ENCODE measurements at regions not wholly inside any gene's neighbourhood (a gene's known extent, or its start where the extent isn't known, plus 50 kb on each side); places are given as distances from the start of the nearest gene placed in this dataset.
"Not testable (repeated sequence)": the region's sequence is repeated elsewhere in the genome, so short reads cannot be mapped to it uniquely, and the experiment has no call there.

DNA sequence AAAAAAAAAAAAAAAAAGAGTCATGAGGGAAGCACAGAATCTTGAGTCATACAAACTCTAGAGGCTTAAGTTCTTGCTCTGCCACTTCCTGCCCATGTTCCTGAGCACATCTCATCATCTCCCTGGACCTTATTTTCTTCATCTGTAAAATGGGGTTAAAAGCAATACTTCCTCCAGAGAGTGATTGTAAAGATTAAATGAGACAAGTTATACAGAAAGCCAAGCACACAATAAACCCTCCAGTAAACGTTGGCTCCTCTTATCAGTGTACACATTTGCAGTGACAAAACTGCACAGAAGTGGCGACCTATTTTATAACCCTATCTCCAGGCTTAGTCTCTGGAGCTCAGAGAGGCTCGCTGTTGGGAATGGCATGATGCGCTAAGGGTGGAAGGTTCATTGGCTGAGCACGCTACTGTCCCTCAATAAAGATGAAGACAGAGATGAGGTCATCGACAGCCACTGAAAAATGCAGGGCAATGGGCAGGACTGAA lies 82.1 kb downstream of the RRAGC start:
- no peak overlapping the region for H3K27ac ChIP-seq (ENCODE audit: low read depth, low read length)
- H3K36me3 ChIP-seq (ENCODE audit: control insufficient read depth, insufficient read depth, low read length): no peaks in the 10 kb centered on the region
- H3K4me3 ChIP-seq (ENCODE audit: low read depth, low read length): no peak overlapping the region
- H3K4me1 ChIP-seq (ENCODE audit: control insufficient read depth, insufficient read depth, low read length): 0 out of 2 replicates have a peak, but pooled peaks cover 6% of the 10 kb centered on the region
- no peaks in the 10 kb centered on the region for H3K9me3 ChIP-seq (ENCODE audit: control insufficient read depth, insufficient read depth, low read length)
- H3K27me3 ChIP-seq (ENCODE audit: control insufficient read depth, insufficient read depth, low read length): no peaks in the 10 kb centered on the region
- no peak overlapping the region for H3K9ac ChIP-seq (ENCODE audit: low read depth, low read length)

DNA sequence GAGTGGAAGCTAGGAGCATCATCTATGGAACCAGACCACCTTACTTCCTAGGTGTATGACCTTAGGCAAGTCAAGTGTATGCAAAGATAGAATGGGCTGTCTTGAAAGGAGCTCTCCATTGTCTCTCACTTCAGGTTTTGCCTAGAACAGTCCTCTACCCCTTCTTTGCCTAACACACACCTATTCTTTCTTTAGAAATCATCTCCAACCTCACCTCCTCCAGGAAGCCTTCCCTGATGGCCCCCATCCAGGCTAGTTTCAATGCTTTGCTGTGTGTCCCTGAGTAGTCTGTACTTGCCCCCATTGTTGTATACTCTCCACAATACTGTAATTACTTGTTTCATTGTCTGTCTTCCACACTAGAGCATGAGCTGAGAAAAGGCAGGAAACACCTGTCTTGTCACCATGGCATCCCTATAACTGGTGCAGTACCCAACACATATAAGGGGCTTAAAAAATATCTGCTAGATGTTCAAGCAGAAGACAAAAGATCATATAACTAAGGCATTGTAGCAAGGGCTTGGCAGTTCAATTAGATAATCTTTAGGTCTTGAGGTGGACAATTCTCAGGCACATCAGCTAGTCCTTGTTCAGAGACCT lies 83.0 kb downstream of the RRAGC start:
- Histone ChIP-seq H3K27me3 (ENCODE audit: control insufficient read depth, insufficient read depth, low read length) (no peaks in the 10 kb centered on the region), H3K9ac (ENCODE audit: low read depth, low read length) (no peak overlapping the region), H3K4me3 (ENCODE audit: low read depth, low read length) (no peak overlapping the region)

DNA sequence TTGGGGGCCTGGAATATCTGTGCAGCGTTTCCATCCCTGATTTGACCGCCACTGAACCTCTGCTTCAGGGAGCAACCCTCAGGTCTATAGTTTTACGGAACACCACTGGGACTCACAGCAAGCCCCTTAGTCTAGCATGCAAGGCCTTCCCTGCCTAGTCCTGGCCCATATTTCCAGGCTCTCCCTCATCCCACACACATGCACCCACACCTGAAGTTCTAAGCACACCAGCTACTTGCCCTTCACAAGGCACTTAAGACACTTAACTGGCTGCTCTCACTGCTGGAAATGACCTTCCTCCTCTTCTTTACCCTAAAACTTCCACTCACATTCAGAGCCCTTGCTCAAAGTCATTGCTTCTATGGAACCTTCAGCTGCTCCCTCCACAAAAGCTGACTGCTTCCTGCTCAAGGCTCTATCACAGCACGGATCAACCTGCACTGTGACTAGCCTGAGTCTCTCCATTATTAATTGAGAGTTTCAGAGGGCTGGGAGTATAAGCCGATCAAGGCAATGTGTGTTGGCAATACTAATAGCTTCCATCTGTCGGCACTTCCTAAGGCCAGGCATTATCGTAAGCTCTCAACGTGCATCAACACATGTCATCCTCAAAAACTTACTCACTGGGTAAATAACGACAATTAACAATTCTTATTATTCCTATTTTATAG lies 84.3 kb downstream of the RRAGC start:
- no peaks in the 10 kb centered on the region for H3K36me3 ChIP-seq (ENCODE audit: control insufficient read depth, insufficient read depth, low read length)
- no peak overlapping the region for H3K9ac ChIP-seq (ENCODE audit: low read depth, low read length)
- no peak overlapping the region for H3K4me3 ChIP-seq (ENCODE audit: low read depth, low read length)
- peaks cover 6% of the 10 kb centered on the region; the same call in 1 of the 2 replicates for H3K4me1 ChIP-seq (ENCODE audit: control insufficient read depth, insufficient read depth, low read length)
- H3K9me3 ChIP-seq (ENCODE audit: control insufficient read depth, insufficient read depth, low read length): no peaks in the 10 kb centered on the region
- no peak overlapping the region for H3K27ac ChIP-seq (ENCODE audit: low read depth, low read length)
- no peaks in the 10 kb centered on the region for H3K27me3 ChIP-seq (ENCODE audit: control insufficient read depth, insufficient read depth, low read length)

More for the DNA sequence above, 83.0 kb downstream of the RRAGC start:
- peaks cover 6% of the 10 kb centered on the region; the same call in 1 of the 2 replicates for H3K4me1 ChIP-seq (ENCODE audit: control insufficient read depth, insufficient read depth, low read length)
- no peak overlapping the region for H3K27ac ChIP-seq (ENCODE audit: low read depth, low read length)
- no peaks in the 10 kb centered on the region for H3K9me3 ChIP-seq (ENCODE audit: control insufficient read depth, insufficient read depth, low read length)
- no peaks in the 10 kb centered on the region for H3K36me3 ChIP-seq (ENCODE audit: control insufficient read depth, insufficient read depth, low read length)

- no peaks in the 10 kb centered on the region for H3K27me3 ChIP-seq (ENCODE audit: control insufficient read depth, insufficient read depth, low read length)
- no peak overlapping the region for H3K4me3 ChIP-seq (ENCODE audit: low read depth, low read length)
- H3K27ac ChIP-seq (ENCODE audit: low read depth, low read length): no peak overlapping the region
- H3K9ac ChIP-seq (ENCODE audit: low read depth, low read length): no peak overlapping the region
- no peaks in the 10 kb centered on the region for H3K36me3 ChIP-seq (ENCODE audit: control insufficient read depth, insufficient read depth, low read length)
- H3K9me3 ChIP-seq (ENCODE audit: control insufficient read depth, insufficient read depth, low read length): no peaks in the 10 kb centered on the region
- H3K4me1 ChIP-seq (ENCODE audit: control insufficient read depth, insufficient read depth, low read length): no peaks in the 10 kb centered on the region; the same call in 1 of the 2 replicates
Observed at GRCh38 chr1:38773483-38773882, 86.1 kb downstream of the RRAGC start.

DNA sequence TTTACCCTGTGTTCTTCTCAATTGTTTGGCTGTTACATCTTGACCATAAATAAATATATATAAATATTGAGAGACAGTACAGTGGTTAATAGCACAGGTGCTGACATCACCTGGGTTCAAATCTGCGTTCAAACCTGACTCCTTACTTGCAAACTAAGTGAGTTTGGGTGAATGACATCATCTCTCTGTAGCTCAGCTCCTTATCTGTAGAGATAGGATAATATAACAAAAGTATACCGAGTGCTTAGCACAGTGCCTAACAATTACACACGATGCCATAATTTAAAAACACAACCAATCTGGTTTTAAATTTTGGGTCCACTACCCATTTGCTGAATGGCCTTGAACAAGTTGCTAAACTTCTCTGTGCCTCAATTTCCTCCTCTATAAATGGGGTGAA lies 86.6 kb downstream of the RRAGC start:
- Histone ChIP-seq H3K36me3 (ENCODE audit: control insufficient read depth, insufficient read depth, low read length) (no peaks in the 10 kb centered on the region), H3K9me3 (ENCODE audit: control insufficient read depth, insufficient read depth, low read length) (no peaks in the 10 kb centered on the region), H3K4me1 (ENCODE audit: control insufficient read depth, insufficient read depth, low read length) (no peaks in the 10 kb centered on the region; the same call in 1 of the 2 replicates), H3K4me3 (ENCODE audit: low read depth, low read length) (no peak overlapping the region), H3K27ac (ENCODE audit: low read depth, low read length) (no peak overlapping the region), H3K27me3 (ENCODE audit: control insufficient read depth, insufficient read depth, low read length) (no peaks in the 10 kb centered on the region), H3K9ac (ENCODE audit: low read depth, low read length) (no peak overlapping the region)

DNA sequence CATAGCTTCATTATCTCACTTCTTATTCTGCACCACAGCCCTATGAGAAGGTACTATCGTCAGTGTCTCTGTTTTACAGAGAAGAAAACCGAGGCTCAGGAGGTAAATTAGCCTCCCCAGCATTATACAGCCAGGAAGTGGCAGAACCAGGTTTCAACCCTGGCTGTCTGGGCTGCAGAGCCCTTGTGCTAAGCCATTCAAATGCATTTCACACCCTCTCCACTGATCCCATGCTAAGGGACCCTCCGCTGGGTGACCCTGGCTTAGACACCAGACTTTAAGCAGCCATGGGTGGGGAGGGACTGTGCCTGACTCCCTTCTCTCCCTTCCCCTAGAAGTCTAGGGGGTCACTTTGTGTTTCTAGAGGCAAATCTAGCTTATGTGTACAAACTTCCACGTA lies 87.5 kb downstream of the RRAGC start:
- H3K4me3 ChIP-seq (ENCODE audit: low read depth, low read length): no peak overlapping the region
- H3K4me1 ChIP-seq (ENCODE audit: control insufficient read depth, insufficient read depth, low read length): no peaks in the 10 kb centered on the region; the same call in 1 of the 2 replicates
- no peak overlapping the region for H3K9ac ChIP-seq (ENCODE audit: low read depth, low read length)
- no peaks in the 10 kb centered on the region for H3K27me3 ChIP-seq (ENCODE audit: control insufficient read depth, insufficient read depth, low read length)
- H3K36me3 ChIP-seq (ENCODE audit: control insufficient read depth, insufficient read depth, low read length): no peaks in the 10 kb centered on the region
- H3K9me3 ChIP-seq (ENCODE audit: control insufficient read depth, insufficient read depth, low read length): no peaks in the 10 kb centered on the region
- no peak overlapping the region for H3K27ac ChIP-seq (ENCODE audit: low read depth, low read length)

DNA sequence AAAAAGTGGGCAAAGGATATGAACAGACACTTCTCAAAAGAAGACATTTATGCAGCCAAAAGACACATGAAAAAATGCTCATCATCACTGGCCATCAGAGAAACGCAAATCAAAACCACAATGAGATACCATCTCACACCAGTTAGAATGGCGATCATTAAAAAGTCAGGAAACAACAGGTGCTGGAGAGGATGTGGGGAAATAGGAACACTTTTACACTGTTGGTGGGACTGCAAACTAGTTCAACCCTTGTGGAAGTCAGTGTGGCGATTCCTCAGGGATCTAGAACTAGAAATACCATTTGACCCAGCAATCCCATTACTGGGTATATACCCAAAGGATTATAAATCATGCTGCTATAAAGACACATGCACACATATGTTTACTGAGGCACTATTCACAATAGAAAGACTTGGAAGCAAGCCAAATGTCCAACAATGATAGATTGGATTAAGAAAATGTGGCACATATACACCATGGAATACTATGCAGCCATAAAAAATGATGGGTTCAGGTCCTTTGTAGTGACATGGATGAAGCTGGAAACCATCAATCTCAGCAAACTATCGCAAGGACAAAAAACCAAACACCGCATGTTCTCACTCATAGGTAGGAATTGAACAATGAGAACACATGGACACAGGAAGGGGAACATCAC lies 88.9 kb downstream of the RRAGC start:
- not testable (repeated sequence) for H3K36me3 ChIP-seq (ENCODE audit: control insufficient read depth, insufficient read depth, low read length); H3K27ac ChIP-seq (ENCODE audit: low read depth, low read length); H3K4me3 ChIP-seq (ENCODE audit: low read depth, low read length); H3K27me3 ChIP-seq (ENCODE audit: control insufficient read depth, insufficient read depth, low read length); H3K9me3 ChIP-seq (ENCODE audit: control insufficient read depth, insufficient read depth, low read length); H3K4me1 ChIP-seq (ENCODE audit: control insufficient read depth, insufficient read depth, low read length); H3K9ac ChIP-seq (ENCODE audit: low read depth, low read length)

DNA sequence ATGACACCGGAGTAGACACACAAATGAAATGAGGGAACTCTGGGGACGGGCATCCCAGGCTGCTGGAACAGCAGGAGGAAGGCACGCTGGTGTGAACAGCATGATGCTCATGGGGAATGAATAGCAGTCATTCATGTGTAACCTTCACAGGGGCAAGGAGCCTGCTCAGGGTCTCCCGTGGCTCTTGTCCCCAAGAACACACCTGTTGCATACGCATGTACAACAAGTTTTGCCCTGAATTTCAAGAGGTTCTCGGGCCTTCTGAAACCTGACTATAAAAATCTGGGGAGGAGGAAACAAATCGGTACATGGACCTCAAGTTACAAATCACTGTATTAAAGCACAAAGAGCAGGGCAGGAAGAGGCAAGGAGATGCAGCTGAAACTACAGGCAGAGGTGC lies 93.4 kb downstream of the RRAGC start:
- no peaks in the 10 kb centered on the region for H3K9me3 ChIP-seq (ENCODE audit: control insufficient read depth, insufficient read depth, low read length)
- H3K27me3 ChIP-seq (ENCODE audit: control insufficient read depth, insufficient read depth, low read length): no peaks in the 10 kb centered on the region
- no peaks in the 10 kb centered on the region for H3K4me1 ChIP-seq (ENCODE audit: control insufficient read depth, insufficient read depth, low read length)
- H3K27ac ChIP-seq (ENCODE audit: low read depth, low read length): no peak overlapping the region
- H3K36me3 ChIP-seq (ENCODE audit: control insufficient read depth, insufficient read depth, low read length): no peaks in the 10 kb centered on the region
- no peak overlapping the region for H3K4me3 ChIP-seq (ENCODE audit: low read depth, low read length)
- no peak overlapping the region for H3K9ac ChIP-seq (ENCODE audit: low read depth, low read length)

DNA sequence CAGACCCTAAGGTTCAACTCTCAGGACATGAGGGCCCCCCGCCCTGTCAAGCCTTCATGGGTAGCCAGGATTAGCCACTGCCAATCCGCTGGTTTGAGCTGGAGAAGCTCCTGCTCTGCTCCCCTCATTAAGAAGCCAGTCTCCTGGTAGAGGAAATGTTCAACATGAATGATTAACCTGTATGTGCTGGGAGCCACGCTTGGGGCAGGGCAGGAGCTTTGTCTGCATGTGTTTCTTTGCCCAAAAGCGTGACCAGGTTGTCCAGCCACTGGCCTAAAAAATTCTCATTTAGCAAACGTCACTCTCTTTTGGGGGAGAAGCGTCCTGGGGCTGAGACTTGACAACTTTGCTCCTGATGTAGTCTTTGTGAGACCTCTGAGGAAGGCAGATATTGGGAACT lies 96.5 kb downstream of the RRAGC start:
- no peaks in the 10 kb centered on the region for H3K36me3 ChIP-seq (ENCODE audit: control insufficient read depth, insufficient read depth, low read length)
- no peak overlapping the region for H3K9ac ChIP-seq (ENCODE audit: low read depth, low read length)
- no peaks in the 10 kb centered on the region for H3K27me3 ChIP-seq (ENCODE audit: control insufficient read depth, insufficient read depth, low read length)
- no peaks in the 10 kb centered on the region for H3K9me3 ChIP-seq (ENCODE audit: control insufficient read depth, insufficient read depth, low read length)
- H3K4me1 ChIP-seq (ENCODE audit: control insufficient read depth, insufficient read depth, low read length): no peaks in the 10 kb centered on the region
- H3K4me3 ChIP-seq (ENCODE audit: low read depth, low read length): no peak overlapping the region
- H3K27ac ChIP-seq (ENCODE audit: low read depth, low read length): no peak overlapping the region

DNA sequence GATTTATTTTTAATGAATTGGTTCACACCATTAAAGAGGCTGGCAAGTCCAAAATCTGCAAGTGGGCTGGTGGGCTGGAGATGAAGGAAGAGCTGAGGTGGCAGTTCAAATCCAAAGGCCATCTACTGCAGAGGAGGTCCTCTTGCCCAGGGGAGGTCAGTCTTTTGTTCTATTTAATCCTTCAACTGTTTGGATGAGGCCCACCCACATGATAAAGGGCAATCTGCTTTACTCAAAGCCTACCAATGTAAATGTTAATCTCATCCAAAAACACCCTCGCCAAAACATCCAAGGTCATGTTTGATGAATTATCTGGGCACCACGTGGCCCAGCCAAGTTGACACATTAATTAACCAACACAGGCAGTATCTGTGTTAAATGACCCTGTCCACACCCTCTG lies 99.0 kb downstream of the RRAGC start:
- no peaks in the 10 kb centered on the region for H3K27me3 ChIP-seq (ENCODE audit: control insufficient read depth, insufficient read depth, low read length)
- no peak overlapping the region for H3K27ac ChIP-seq (ENCODE audit: low read depth, low read length)
- H3K4me3 ChIP-seq (ENCODE audit: low read depth, low read length): no peak overlapping the region
- H3K4me1 ChIP-seq (ENCODE audit: control insufficient read depth, insufficient read depth, low read length): no peaks in the 10 kb centered on the region
- no peak overlapping the region for H3K9ac ChIP-seq (ENCODE audit: low read depth, low read length)
- no peaks in the 10 kb centered on the region for H3K36me3 ChIP-seq (ENCODE audit: control insufficient read depth, insufficient read depth, low read length)
- no peaks in the 10 kb centered on the region for H3K9me3 ChIP-seq (ENCODE audit: control insufficient read depth, insufficient read depth, low read length)

DNA sequence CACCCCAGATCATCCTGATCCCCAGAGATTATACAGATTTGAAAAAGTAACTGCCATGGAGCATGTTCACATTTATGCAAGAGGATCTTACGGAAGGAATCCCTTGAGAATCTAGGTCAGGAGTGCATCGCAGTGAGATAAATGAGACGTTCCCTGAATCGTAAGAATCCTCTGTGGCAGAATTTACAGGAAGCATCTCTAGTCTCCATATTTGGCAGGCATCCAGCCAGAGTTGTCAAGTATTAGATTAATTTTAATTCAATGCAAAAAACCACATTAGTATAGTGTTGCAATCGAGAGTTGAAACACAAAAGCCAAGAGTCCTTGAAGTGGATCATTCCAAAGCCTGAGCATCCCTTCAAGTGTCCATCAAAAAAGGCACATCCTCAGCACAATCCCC lies 100.8 kb downstream of the RRAGC start:
- Histone ChIP-seq H3K4me1 (ENCODE audit: control insufficient read depth, insufficient read depth, low read length) (no peaks in the 10 kb centered on the region), H3K9ac (ENCODE audit: low read depth, low read length) (no peak overlapping the region), H3K27ac (ENCODE audit: low read depth, low read length) (no peak overlapping the region), H3K27me3 (ENCODE audit: control insufficient read depth, insufficient read depth, low read length) (no peaks in the 10 kb centered on the region), H3K9me3 (ENCODE audit: control insufficient read depth, insufficient read depth, low read length) (no peaks in the 10 kb centered on the region), H3K4me3 (ENCODE audit: low read depth, low read length) (no peak overlapping the region), H3K36me3 (ENCODE audit: control insufficient read depth, insufficient read depth, low read length) (no peaks in the 10 kb centered on the region)

All from HUES48 (cell line).